ENCODE measurements at regions not wholly inside any gene's neighbourhood (a gene's known extent, or its start where the extent isn't known, plus 50 kb on each side); places are given as distances from the start of the nearest gene placed in this dataset.

DNA sequence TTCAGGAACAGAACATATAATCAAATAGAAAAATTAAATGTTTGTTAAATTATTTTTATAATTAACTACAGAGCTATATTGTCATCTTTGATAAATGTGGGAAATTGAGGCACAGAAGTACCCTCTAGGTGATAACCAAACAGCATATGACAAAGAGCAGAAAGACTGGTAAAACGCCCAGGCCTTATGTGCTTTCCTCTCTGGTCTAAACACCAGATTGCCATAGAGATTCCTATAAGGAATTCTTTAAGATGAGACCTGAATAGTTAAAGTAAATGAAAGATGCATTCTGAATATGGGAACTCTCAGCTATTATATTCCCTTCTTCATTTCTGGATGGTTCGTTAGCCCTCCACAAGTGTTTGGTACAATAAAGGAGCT lies 140.0 kb upstream of the SOX5 start:
- TF ChIP-seq, protein P1, sequence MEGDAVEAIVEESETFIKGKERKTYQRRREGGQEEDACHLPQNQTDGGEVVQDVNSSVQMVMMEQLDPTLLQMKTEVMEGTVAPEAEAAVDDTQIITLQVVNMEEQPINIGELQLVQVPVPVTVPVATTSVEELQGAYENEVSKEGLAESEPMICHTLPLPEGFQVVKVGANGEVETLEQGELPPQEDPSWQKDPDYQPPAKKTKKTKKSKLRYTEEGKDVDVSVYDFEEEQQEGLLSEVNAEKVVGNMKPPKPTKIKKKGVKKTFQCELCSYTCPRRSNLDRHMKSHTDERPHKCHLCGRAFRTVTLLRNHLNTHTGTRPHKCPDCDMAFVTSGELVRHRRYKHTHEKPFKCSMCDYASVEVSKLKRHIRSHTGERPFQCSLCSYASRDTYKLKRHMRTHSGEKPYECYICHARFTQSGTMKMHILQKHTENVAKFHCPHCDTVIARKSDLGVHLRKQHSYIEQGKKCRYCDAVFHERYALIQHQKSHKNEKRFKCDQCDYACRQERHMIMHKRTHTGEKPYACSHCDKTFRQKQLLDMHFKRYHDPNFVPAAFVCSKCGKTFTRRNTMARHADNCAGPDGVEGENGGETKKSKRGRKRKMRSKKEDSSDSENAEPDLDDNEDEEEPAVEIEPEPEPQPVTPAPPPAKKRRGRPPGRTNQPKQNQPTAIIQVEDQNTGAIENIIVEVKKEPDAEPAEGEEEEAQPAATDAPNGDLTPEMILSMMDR (IDR thresholded peaks at IDR 0.05; ENCODE audit: unreplicated experiment): no peak
- no peaks in the 10 kb centered on the region for H3K27me3 Mint-ChIP-seq
- peaks cover 2% of the 10 kb centered on the region for H3K9me3 Mint-ChIP-seq (ENCODE audit: low read depth)
- no peak for DNase-seq (ENCODE audit: low spot score, unreplicated experiment)
- H3K36me3 Mint-ChIP-seq (ENCODE audit: insufficient read depth): no peaks in the 10 kb centered on the region
- no peak overlapping the region for H3K27ac Mint-ChIP-seq
- peaks cover 16% of the 10 kb centered on the region for H3K4me1 Mint-ChIP-seq (ENCODE audit: low read depth)
- H3K4me3 Mint-ChIP-seq (ENCODE audit: low read depth): no peak overlapping the region

DNA sequence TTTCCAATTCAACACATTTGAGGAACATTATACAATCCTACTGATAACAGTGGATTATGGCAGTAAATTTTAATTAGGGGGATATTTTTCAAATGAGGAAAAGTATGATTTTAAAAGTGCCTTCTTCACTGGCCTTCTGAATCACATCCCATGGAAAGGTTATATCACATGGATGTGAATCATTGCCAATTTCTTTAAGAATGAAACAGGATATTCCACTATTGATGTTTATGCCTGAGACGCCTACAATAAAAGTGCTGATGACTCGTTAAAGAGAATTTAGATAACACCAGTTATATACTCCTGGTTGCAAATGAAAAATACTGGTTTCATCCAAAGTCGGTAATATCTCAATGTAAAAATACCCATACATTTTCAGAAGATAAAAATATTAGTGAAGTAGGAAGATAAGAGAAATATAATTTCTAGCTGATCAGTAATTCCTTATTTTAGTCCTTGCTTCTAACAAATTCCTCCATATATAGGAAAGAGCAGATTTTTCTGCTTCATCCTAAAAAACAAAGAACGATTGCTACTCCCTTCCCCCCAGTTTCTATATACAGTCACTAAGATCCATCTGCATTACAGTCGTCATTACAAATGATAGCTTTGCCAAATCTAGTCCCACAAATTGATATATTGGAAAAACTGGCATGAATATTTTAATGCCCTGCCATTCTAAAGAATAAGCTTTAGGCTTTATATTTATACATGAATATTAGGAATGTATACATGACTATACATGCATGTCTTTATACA lies 139.5 kb upstream of the SOX5 start:
- no peaks in the 10 kb centered on the region for H3K36me3 Mint-ChIP-seq (ENCODE audit: insufficient read depth)
- peaks cover 16% of the 10 kb centered on the region for H3K4me1 Mint-ChIP-seq (ENCODE audit: low read depth)
- TF ChIP-seq, protein P1 (IDR thresholded peaks at IDR 0.05; ENCODE audit: unreplicated experiment): no peak
- H3K9me3 Mint-ChIP-seq (ENCODE audit: low read depth): peaks cover 2% of the 10 kb centered on the region
- no peak overlapping the region for H3K4me3 Mint-ChIP-seq (ENCODE audit: low read depth)
- DNase-seq (ENCODE audit: low spot score, unreplicated experiment): no peak
- no peak overlapping the region for H3K27ac Mint-ChIP-seq
- no peaks in the 10 kb centered on the region for H3K27me3 Mint-ChIP-seq

DNA sequence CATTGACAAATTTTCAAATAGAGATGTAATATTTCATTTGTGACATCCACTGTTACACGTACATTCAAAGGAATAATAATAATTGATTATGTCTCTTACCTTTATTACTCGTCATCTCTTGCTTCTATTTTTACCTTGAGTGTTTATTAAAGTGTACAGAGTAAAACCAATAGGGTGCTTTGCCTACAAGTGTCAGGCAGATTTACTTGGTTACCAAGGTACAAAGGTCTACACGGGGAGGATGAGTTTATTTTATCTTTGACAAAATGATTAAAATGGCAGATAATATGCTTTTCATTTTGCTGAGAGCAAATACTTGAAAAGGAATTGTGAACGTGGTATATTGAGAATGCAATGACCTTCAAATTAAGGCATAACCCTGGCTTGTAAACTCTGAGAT lies 137.8 kb upstream of the SOX5 start:
- H3K4me3 Mint-ChIP-seq (ENCODE audit: low read depth): no peak overlapping the region
- H3K27me3 Mint-ChIP-seq: no peaks in the 10 kb centered on the region
- H3K9me3 Mint-ChIP-seq (ENCODE audit: low read depth): no peaks in the 10 kb centered on the region
- DNase-seq (ENCODE audit: low spot score, unreplicated experiment): no peak
- peaks cover 18% of the 10 kb centered on the region for H3K4me1 Mint-ChIP-seq (ENCODE audit: low read depth)
- H3K36me3 Mint-ChIP-seq (ENCODE audit: insufficient read depth): no peaks in the 10 kb centered on the region
- H3K27ac Mint-ChIP-seq: no peak overlapping the region
- TF ChIP-seq, protein P1 (IDR thresholded peaks at IDR 0.05; ENCODE audit: unreplicated experiment): no peak

DNA sequence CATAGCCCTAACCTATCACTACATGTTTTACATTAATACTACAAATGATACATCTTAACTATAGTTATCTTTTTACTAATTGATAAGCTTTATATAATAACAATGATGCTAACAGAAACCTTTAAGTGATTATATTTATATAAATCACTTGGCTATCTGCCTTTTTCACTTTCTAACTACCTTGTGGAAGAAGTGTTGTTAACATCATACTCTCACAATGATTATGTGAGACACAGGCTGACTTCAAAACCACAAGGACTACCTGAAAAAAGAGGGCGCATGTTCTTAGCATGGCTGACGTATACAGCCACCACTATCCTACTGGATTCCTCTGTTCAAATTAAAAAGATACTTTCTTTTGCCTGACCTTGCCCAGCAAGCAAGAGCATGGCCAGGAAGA lies 135.3 kb upstream of the SOX5 start:
- H3K4me3 Mint-ChIP-seq (ENCODE audit: low read depth): no peak overlapping the region

DNA sequence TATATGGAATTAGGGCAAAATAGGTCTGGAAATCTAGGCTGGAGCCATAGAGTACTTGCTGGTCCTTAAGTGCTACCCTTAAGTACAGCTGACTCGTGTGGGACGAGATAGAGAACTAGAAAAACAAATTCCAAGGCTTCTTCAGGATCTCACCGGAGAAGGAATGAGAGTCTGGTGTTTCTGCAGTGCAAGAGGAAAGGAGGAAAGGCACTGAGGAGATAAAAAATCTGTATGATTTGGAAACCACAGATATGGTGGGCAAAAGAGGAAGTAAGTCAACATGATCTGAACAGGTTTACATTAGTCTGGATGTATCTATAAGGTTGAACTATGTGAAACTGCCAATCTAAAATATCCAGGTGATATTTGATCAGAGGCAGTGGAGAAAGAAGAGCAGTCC lies 134.4 kb upstream of the SOX5 start:
- Mint-ChIP-seq H3K36me3 (ENCODE audit: insufficient read depth) (no peaks in the 10 kb centered on the region), H3K4me1 (ENCODE audit: low read depth) (peaks cover 30% of the 10 kb centered on the region), H3K9me3 (ENCODE audit: low read depth) (no peaks in the 10 kb centered on the region), H3K4me3 (ENCODE audit: low read depth) (no peak overlapping the region), H3K27me3 (no peaks in the 10 kb centered on the region), H3K27ac (no peak overlapping the region)
- no peak for DNase-seq (ENCODE audit: low spot score, unreplicated experiment)
- TF ChIP-seq, protein P1 (IDR thresholded peaks at IDR 0.05; ENCODE audit: unreplicated experiment): no peak

More for the DNA sequence above, 135.3 kb upstream of the SOX5 start:
- no peaks in the 10 kb centered on the region for H3K36me3 Mint-ChIP-seq (ENCODE audit: insufficient read depth)
- TF ChIP-seq, protein P1 (IDR thresholded peaks at IDR 0.05; ENCODE audit: unreplicated experiment): no peak
- H3K27me3 Mint-ChIP-seq: no peaks in the 10 kb centered on the region
- H3K9me3 Mint-ChIP-seq (ENCODE audit: low read depth): no peaks in the 10 kb centered on the region
- H3K27ac Mint-ChIP-seq: no peak overlapping the region
- no peak for DNase-seq (ENCODE audit: low spot score, unreplicated experiment)
- peaks cover 28% of the 10 kb centered on the region for H3K4me1 Mint-ChIP-seq (ENCODE audit: low read depth)
